Fibroblast of villous mesenchyme (primary cell): ENCODE measurements at regions not wholly inside any gene's neighbourhood (a gene's known extent, or its start where the extent isn't known, plus 50 kb on each side); places are given as distances from the start of the nearest gene placed in this dataset.

ENCODE experiments used
- DNase-seq: peaks from one replicate; pipeline ENCODE4 v3.0.0-alpha.2; 2010; ENCODE audit warnings: low read depth
- H3K4me3 ChIP-seq: 2 replicates; pipeline ENCODE4 v1.5.1; 2011; ENCODE audit warnings: low read depth, mild to moderate bottlenecking, low read length
- TF ChIP-seq, protein P1 (sequence below): IDR thresholded peaks from 2 replicates; pipeline ENCODE4 v1.5.1; 2012; ENCODE audit warnings: low read depth, mild to moderate bottlenecking, low read length; ENCODE audit not compliant: insufficient read depth

DNA sequence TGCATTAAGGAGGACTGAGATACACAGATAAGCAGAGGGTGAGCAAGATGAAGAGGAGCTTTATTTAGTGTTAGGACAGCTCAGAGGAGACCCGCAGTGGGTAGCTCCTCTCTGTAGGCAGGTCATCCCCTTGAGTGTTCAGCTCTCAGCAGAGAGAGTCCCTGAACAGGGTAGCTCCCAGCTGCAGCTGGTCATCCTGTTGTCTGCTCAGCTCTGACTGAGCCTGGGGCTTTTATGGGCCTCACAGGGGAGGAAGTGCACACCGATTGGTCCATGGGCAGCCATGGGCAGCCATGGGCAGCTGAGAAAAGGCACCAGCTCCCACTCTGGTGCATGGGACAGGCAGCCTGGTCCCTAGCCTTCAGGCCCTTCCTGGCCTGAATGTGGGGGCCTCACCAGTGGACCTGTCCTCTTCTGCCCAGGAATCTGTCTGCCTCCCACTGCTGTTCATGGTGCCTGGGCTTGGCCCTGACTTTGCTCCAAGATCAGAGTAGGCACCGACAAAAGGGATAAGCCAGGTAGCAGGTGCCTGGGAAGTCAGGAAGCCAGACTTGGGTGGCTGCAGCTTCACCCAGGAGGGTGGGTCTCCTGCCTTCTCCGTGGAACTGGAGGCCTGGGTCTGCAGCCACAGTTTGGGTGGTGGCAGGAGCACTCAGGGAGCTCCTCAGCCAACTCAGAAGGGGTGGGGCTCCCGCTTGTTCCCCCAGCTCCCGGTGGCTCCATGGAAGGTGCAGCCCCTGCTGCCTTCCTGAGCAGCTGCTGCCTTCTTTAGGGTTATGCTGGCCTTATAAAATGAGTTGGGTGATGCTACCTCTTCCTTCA lies 54.7 kb downstream of the MYEOV start:
- TF ChIP-seq, protein P1, sequence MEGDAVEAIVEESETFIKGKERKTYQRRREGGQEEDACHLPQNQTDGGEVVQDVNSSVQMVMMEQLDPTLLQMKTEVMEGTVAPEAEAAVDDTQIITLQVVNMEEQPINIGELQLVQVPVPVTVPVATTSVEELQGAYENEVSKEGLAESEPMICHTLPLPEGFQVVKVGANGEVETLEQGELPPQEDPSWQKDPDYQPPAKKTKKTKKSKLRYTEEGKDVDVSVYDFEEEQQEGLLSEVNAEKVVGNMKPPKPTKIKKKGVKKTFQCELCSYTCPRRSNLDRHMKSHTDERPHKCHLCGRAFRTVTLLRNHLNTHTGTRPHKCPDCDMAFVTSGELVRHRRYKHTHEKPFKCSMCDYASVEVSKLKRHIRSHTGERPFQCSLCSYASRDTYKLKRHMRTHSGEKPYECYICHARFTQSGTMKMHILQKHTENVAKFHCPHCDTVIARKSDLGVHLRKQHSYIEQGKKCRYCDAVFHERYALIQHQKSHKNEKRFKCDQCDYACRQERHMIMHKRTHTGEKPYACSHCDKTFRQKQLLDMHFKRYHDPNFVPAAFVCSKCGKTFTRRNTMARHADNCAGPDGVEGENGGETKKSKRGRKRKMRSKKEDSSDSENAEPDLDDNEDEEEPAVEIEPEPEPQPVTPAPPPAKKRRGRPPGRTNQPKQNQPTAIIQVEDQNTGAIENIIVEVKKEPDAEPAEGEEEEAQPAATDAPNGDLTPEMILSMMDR, result no peak
- no peak for DNase-seq
- H3K4me3 ChIP-seq, result no peak overlapping the region

DNA sequence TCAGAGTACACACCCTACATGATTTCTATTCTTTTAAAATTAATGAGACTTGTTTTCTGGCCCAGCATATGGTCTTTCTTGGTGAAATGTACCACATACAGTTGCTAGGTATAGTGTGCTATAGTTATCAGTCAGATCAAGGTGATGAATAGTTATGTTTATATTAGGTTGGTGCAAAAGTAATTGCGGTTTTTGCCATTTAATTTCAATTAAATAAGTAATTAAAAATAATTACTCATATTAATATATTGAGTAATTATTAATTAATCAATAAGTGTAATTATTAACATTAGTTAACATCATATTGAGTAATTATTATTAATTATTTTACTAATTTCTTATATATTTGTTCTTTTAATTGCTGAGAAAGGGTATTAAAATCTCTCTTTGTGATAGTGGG lies 56.1 kb downstream of the MYEOV start:
- TF ChIP-seq, protein P1, result no peak
- DNase-seq, result no peak
- no peak overlapping the region for H3K4me3 ChIP-seq

DNA sequence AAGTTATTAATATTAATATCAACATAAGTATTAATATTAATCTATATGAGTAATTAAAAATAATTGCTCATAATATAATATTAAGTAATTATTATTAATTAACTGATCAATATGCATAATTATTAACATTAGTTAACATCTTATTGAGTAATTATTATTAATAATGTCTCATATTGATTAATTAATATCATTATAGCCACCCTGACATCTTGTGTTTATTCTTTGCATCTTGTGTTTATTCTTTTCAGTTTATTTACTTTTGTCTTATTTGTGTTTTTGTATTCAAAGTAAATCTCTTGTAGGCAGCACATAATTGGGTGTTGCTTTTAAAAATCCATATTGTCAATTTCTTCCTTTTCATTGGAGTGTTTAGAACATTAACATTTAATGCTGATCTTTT lies 56.6 kb downstream of the MYEOV start:
- no peak for DNase-seq
- H3K4me3 ChIP-seq, result no peak overlapping the region
- TF ChIP-seq, protein P1, result no peak

DNA sequence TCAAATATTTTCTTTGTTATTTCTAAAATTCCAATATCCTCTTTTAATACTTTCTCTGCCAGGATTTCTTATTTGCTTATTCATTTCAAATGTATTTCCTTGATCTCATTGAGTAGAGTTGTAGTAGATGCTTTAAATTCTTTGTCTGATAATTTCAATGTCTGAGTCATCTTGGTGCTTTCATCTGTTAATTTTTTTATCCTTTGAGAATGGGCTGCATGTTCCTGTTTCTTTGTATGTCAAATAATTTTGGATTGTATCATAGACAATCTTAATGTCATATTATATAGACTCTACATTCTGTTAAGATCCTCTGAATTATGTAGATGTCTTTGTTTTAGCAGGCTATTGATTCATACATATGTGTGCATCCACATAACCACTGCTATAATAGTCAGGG lies 57.5 kb downstream of the MYEOV start:
- peak; percentile 48 for DNase-seq
- TF ChIP-seq, protein P1, result no peak
- no peak overlapping the region for H3K4me3 ChIP-seq

DNA sequence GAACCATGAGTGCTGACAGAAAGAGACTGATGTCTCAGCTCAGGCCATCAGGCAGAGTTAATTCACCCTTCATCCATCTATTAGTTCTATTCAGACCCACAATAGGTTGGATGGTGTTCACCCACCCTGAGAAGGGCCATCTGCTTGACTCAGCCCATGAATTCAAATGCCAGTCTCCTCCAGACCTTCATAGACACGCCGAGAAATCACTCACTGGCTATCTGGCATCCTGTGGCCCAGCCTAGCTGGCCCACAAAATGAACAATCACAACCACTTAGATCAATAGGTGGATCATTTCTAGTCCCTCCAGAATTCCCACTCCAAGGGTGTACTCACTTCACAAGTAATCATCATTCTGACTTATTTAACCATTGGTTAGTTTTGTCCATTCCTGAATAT lies 58.2 kb downstream of the MYEOV start:
- TF ChIP-seq, protein P1, result no peak
- no peak overlapping the region for H3K4me3 ChIP-seq
- no peak for DNase-seq

DNA sequence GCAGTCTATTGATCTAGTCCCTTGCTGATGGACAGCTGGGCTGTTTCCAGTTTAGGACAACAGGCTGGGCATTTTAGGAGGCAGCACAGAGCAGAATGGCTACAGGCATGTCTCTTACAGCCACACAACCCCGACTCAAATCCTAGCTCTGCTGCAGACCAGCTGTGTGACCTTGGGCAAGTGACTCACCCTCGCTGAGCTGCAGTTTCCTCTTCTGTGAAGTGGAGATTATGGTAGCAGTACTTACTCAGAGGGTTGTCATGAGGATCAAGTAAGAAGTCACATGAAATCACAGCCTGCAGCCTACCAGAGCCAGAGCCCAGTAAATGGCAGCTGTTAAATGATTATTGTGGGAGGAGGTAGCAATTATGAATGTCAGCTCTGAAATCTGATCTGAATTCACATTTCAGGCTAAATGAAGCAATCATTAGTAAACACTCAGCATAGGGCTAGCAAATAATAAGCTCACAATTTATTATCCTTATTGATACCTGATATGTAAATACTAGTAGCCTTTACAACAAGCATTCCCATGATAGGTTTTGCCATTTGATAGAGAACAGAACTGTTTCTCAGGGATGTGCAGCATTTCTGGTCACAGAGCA lies 58.9 kb downstream of the MYEOV start:
- H3K4me3 ChIP-seq, result no peak overlapping the region
- TF ChIP-seq, protein P1, result no peak
- DNase-seq, result peak; percentile 93
